Right hindlimb (tissue), 1 donor: ENCODE measurements at regions not wholly inside any gene's neighbourhood (a gene's known extent, or its start where the extent isn't known, plus 50 kb on each side); places are given as distances from the start of the nearest gene placed in this dataset.
"Not testable (repeated sequence)": the region's sequence is repeated elsewhere in the genome, so short reads cannot be mapped to it uniquely, and the experiment has no call there.

Experiments
- DNase-seq: peaks from one replicate; pipeline ENCODE4 v3.0.0-alpha.2; 2018

GRCh38 chr6:150499882-150500312 is 99.8 kb upstream of the PLEKHG1 start:
- no peak for DNase-seq

- DNase-seq, result not testable (repeated sequence)
Observed at GRCh38 chr6:150500568-150500967, 99.1 kb upstream of the PLEKHG1 start.

- DNase-seq, result no peak
Observed at GRCh38 chr6:150503041-150503440, 96.6 kb upstream of the PLEKHG1 start.

GRCh38 chr6:150503586-150504339 is 95.9 kb upstream of the PLEKHG1 start:
- DNase-seq, result no peak

GRCh38 chr6:150507361-150507760 is 92.3 kb upstream of the PLEKHG1 start:
- not testable (repeated sequence) for DNase-seq

- DNase-seq, result no peak
Observed at GRCh38 chr6:150510576-150510975, 89.1 kb upstream of the PLEKHG1 start.

- DNase-seq, result no peak
Observed at GRCh38 chr6:150511313-150511712, 88.4 kb upstream of the PLEKHG1 start.

GRCh38 chr6:150514806-150515380 is 84.8 kb upstream of the PLEKHG1 start:
- no peak for DNase-seq

- DNase-seq, result no peak
Observed at GRCh38 chr6:150516199-150516598, 83.5 kb upstream of the PLEKHG1 start.

- DNase-seq, result no peak
Observed at GRCh38 chr6:150517175-150517574, 82.5 kb upstream of the PLEKHG1 start.

- no peak for DNase-seq
Observed at GRCh38 chr6:150521482-150521881, 78.2 kb upstream of the PLEKHG1 start.

GRCh38 chr6:150523216-150523615 is 76.5 kb upstream of the PLEKHG1 start:
- DNase-seq, result not testable (repeated sequence)

- no peak for DNase-seq
Observed at GRCh38 chr6:150525300-150525699, 74.4 kb upstream of the PLEKHG1 start.

- DNase-seq, result no peak
Observed at GRCh38 chr6:150527100-150527499, 72.6 kb upstream of the PLEKHG1 start.

- peak; percentile 74 for DNase-seq
Observed at GRCh38 chr6:150528648-150529285, 70.9 kb upstream of the PLEKHG1 start.

- DNase-seq, result no peak
Observed at GRCh38 chr6:150529646-150530045, 70.0 kb upstream of the PLEKHG1 start.

GRCh38 chr6:150531957-150532356 is 67.7 kb upstream of the PLEKHG1 start:
- no peak for DNase-seq

GRCh38 chr6:150534553-150534952 is 65.1 kb upstream of the PLEKHG1 start:
- DNase-seq, result peak; percentile 52

- DNase-seq, result no peak
Observed at GRCh38 chr6:150535151-150535804, 64.4 kb upstream of the PLEKHG1 start.

GRCh38 chr6:150535818-150536220 is 63.9 kb upstream of the PLEKHG1 start:
- no peak for DNase-seq

GRCh38 chr6:150536835-150537234 is 62.9 kb upstream of the PLEKHG1 start:
- DNase-seq, result no peak

- peak; percentile 53 for DNase-seq
Observed at GRCh38 chr6:150537491-150537890, 62.2 kb upstream of the PLEKHG1 start.

- DNase-seq, result peak; percentile 83
Observed at GRCh38 chr6:150537893-150538292, 61.8 kb upstream of the PLEKHG1 start.

- no peak for DNase-seq
Observed at GRCh38 chr6:150539111-150539510, 60.6 kb upstream of the PLEKHG1 start.
